ENCODE measurements at regions not wholly inside any gene's neighbourhood (a gene's known extent, or its start where the extent isn't known, plus 50 kb on each side); places are given as distances from the start of the nearest gene placed in this dataset.

DNA sequence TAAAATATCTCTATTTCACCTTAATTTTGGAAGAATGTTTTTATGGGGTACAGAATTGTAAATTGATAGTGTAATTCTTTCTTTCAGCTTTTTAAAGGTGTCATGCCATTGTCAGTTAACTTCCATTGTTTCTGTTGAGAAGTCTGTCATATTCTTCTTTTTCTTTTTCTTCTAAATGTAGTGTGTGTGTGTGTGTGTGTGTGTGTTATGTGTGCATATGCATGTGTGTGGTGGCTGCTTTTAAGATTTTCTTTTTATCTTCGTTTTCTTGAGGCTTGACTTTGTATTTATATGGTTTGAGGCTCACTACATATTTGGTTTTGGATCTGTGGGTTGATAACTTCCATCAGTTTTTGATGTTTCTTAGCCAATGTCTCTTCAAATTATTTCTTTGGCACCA, 176.5 kb downstream of the OGFRL1 start:
- Histone ChIP-seq H3K36me3 (no peaks in the 10 kb centered on the region), H3K27me3 (no peaks in the 10 kb centered on the region), H3K27ac (no peak overlapping the region), H3K4me3 (no peak overlapping the region), H3K9me3 (peaks cover 0 to 12% of the 10 kb centered on the region in 2 donors), H3K4me1 (no peaks in the 10 kb centered on the region)
- TF ChIP-seq, protein P1, sequence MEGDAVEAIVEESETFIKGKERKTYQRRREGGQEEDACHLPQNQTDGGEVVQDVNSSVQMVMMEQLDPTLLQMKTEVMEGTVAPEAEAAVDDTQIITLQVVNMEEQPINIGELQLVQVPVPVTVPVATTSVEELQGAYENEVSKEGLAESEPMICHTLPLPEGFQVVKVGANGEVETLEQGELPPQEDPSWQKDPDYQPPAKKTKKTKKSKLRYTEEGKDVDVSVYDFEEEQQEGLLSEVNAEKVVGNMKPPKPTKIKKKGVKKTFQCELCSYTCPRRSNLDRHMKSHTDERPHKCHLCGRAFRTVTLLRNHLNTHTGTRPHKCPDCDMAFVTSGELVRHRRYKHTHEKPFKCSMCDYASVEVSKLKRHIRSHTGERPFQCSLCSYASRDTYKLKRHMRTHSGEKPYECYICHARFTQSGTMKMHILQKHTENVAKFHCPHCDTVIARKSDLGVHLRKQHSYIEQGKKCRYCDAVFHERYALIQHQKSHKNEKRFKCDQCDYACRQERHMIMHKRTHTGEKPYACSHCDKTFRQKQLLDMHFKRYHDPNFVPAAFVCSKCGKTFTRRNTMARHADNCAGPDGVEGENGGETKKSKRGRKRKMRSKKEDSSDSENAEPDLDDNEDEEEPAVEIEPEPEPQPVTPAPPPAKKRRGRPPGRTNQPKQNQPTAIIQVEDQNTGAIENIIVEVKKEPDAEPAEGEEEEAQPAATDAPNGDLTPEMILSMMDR (IDR thresholded peaks at IDR 0.05): no peak
- intact Hi-C loops (cut with DNase I): no loop called here
- ATAC-seq (no peak), DNase-seq (no peak)

DNA sequence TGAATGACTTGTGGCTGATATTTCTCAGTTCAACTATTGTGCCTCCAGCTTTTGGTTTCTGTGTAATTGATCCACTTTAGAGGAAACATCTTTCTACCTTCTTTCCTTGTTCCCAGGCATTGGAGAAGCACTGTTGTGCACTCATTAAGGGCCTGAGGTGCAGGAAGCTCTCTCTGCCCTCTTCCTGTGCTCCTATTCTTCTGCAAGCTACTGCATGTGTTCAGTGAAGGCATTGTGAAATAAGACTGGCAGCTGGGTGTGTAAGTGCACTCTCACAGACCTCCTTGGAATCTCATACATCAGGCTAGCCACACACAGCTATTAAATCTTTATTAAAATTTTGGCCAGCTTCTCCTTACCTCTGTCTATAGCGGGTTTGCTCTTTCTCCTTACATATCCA, 177.8 kb downstream of the OGFRL1 start:
- no peak overlapping the region for H3K4me3 ChIP-seq
- no peaks in the 10 kb centered on the region for H3K4me1 ChIP-seq
- H3K27me3 ChIP-seq: no peaks in the 10 kb centered on the region
- intact Hi-C loops (cut with DNase I): no loop called here
- DNase-seq: no peak
- TF ChIP-seq, protein P1 (IDR thresholded peaks at IDR 0.05): no peak
- no peaks in the 10 kb centered on the region for H3K36me3 ChIP-seq
- ATAC-seq: peak; percentile 51
- no peak overlapping the region for H3K27ac ChIP-seq
- peaks cover 0 to 12% of the 10 kb centered on the region in 2 donors for H3K9me3 ChIP-seq

DNA sequence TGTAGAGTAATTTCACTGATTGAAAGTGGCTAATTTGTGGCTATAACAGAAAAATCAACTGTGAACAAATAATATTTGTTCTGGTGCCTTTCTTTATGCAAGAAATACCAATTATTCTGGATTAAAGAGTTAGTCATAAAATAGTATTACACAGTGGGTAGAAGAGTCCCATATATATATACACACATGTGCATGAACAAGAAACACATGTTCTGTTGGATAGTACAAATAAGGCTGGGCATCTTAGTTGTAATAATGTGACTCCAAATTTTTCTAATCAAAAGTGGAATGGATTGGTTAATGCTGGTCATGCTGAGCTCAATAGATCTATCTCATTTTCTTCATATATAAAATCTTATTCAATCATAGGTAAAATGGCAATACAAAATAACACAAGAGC, 179.4 kb downstream of the OGFRL1 start:
- H3K27me3 ChIP-seq: no peaks in the 10 kb centered on the region
- H3K4me1 ChIP-seq: no peaks in the 10 kb centered on the region
- H3K4me3 ChIP-seq: no peak overlapping the region
- H3K36me3 ChIP-seq: no peaks in the 10 kb centered on the region
- H3K27ac ChIP-seq: no peak overlapping the region
- H3K9me3 ChIP-seq: peaks cover 0 to 12% of the 10 kb centered on the region in 2 donors
- DNase-seq (no peak), ATAC-seq (no peak)
- TF ChIP-seq, protein P1 (IDR thresholded peaks at IDR 0.05): no peak
- intact Hi-C loops (cut with DNase I): no loop called here

GRCh38 chr6:71468841-71469700, 180.5 kb downstream of the OGFRL1 start:
- TF ChIP-seq, protein P1 (IDR thresholded peaks at IDR 0.05): no peak
- peaks cover 0 to 12% of the 10 kb centered on the region in 2 donors for H3K9me3 ChIP-seq
- no peaks in the 10 kb centered on the region for H3K27me3 ChIP-seq
- ATAC-seq: peak; percentile 71
- H3K36me3 ChIP-seq: no peaks in the 10 kb centered on the region
- H3K4me3 ChIP-seq: no peak overlapping the region
- peaks cover 0 to under 1% of the 10 kb centered on the region in 2 donors for H3K4me1 ChIP-seq
- DNase-seq: peak in 1 of 4 donors; percentile 31
- intact Hi-C loops (cut with DNase I): no loop called here
- peak overlapping the region in 1 of 2 donors; percentile 45 for H3K27ac ChIP-seq

DNA sequence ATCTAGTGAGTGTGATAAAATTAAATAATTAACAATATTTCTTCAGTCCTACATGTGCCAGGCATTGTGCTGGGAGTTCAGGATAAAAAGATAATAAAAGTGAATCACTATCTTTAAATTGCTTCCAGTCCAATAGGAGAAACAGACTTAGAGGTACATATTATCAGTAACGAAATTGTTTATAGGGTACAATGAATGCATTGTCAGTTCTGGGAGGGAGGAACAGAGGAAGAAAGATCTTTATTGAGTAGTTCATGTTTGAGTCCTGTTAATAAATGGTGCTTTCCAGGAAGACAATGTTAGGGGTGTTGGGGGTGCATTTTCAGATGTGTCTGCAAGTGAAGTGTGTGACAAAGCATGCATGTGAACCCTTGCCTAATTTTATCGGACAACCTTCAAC, 183.1 kb downstream of the OGFRL1 start:
- peaks cover 0 to 4% of the 10 kb centered on the region in 2 donors for H3K4me1 ChIP-seq
- no peak overlapping the region for H3K27ac ChIP-seq
- no peaks in the 10 kb centered on the region for H3K27me3 ChIP-seq
- TF ChIP-seq, protein P1 (IDR thresholded peaks at IDR 0.05): no peak
- ATAC-seq (no peak), DNase-seq (no peak)
- no peak overlapping the region for H3K4me3 ChIP-seq
- intact Hi-C loops (cut with DNase I): no loop called here
- H3K9me3 ChIP-seq: no peaks in the 10 kb centered on the region
- no peaks in the 10 kb centered on the region for H3K36me3 ChIP-seq

All from left lung (tissue), 4 donors.